HFFc6 (cell line): ENCODE measurements at regions not wholly inside any gene's neighbourhood (a gene's known extent, or its start where the extent isn't known, plus 50 kb on each side); places are given as distances from the start of the nearest gene placed in this dataset.

Experiments
- DNase-seq: peaks from one replicate; pipeline ENCODE4 v3.0.0-alpha.2; 2018
- H3K27ac Mint-ChIP-seq: 2 replicates; pipeline ENCODE4 v1.8.0; 2020; ENCODE audit warnings: mild to moderate bottlenecking, mixed read lengths
- H3K27me3 Mint-ChIP-seq: 2 replicates; pipeline ENCODE4 v1.8.0; 2021; ENCODE audit warnings: mild to moderate bottlenecking, moderate library complexity, mixed read lengths; ENCODE audit not compliant: insufficient read depth
- H3K36me3 Mint-ChIP-seq: 2 replicates; pipeline ENCODE4 v1.8.0; 2021; ENCODE audit warnings: low read depth, mixed read lengths
- H3K4me1 Mint-ChIP-seq: 2 replicates; pipeline ENCODE4 v1.8.0; 2020; ENCODE audit warnings: low read depth, mixed read lengths
- H3K4me3 Mint-ChIP-seq: 2 replicates; pipeline ENCODE4 v1.8.0; 2020; ENCODE audit warnings: mild to moderate bottlenecking, moderate library complexity, mixed read lengths
- H3K9me3 Mint-ChIP-seq: 2 replicates; pipeline ENCODE4 v1.8.0; 2020; ENCODE audit warnings: mild to moderate bottlenecking, mixed read lengths
- CTCF ChIP-seq: fragments of 200-600 bp; sonication (generic); IDR thresholded peaks from 2 replicates; pipeline ENCODE4 v1.5.0; 2021; ENCODE audit warnings: antibody characterized with exemption, mild to moderate bottlenecking

GRCh38 chr1:199774433-199775089 is 252.9 kb upstream of the NR5A2 start:
- DNase-seq: peak; percentile 12
- H3K4me3 Mint-ChIP-seq: no peak overlapping the region
- H3K27ac Mint-ChIP-seq: no peak overlapping the region
- no peaks in the 10 kb centered on the region for H3K27me3 Mint-ChIP-seq
- no peaks in the 10 kb centered on the region for H3K9me3 Mint-ChIP-seq
- no peaks in the 10 kb centered on the region for H3K36me3 Mint-ChIP-seq
- peaks cover 23% of the 10 kb centered on the region for H3K4me1 Mint-ChIP-seq
- no peak for TF ChIP-seq CTCF

- TF ChIP-seq CTCF: no peak
- Mint-ChIP-seq H3K27ac (no peak overlapping the region), H3K36me3 (no peaks in the 10 kb centered on the region), H3K4me1 (peaks cover 40% of the 10 kb centered on the region), H3K4me3 (no peak overlapping the region), H3K27me3 (no peaks in the 10 kb centered on the region), H3K9me3 (no peaks in the 10 kb centered on the region)
- DNase-seq: no peak
These were observed 250.6 kb upstream of the NR5A2 start for GRCh38 chr1:199776768-199777497.

- H3K36me3 Mint-ChIP-seq: no peaks in the 10 kb centered on the region
- H3K9me3 Mint-ChIP-seq: no peaks in the 10 kb centered on the region
- no peak overlapping the region for H3K4me3 Mint-ChIP-seq
- TF ChIP-seq CTCF: no peak
- H3K27ac Mint-ChIP-seq: no peak overlapping the region
- H3K27me3 Mint-ChIP-seq: no peaks in the 10 kb centered on the region
- H3K4me1 Mint-ChIP-seq: peaks cover 51% of the 10 kb centered on the region
- DNase-seq: no peak
These were observed 249.1 kb upstream of the NR5A2 start for GRCh38 chr1:199778324-199778955.

GRCh38 chr1:199780091-199780490 is 247.4 kb upstream of the NR5A2 start:
- Mint-ChIP-seq H3K27ac (no peak overlapping the region), H3K27me3 (no peaks in the 10 kb centered on the region), H3K9me3 (no peaks in the 10 kb centered on the region), H3K4me1 (peaks cover 53% of the 10 kb centered on the region), H3K4me3 (no peak overlapping the region), H3K36me3 (no peaks in the 10 kb centered on the region)
- no peak for TF ChIP-seq CTCF
- no peak for DNase-seq

GRCh38 chr1:199780948-199781670 is 246.4 kb upstream of the NR5A2 start:
- peaks cover 57% of the 10 kb centered on the region for H3K4me1 Mint-ChIP-seq
- peak overlapping the region; percentile 27 for H3K27ac Mint-ChIP-seq
- peak overlapping the region; percentile 6; the same call in 1 of the 2 replicates for H3K4me3 Mint-ChIP-seq
- peak; percentile 47 for DNase-seq
- no peaks in the 10 kb centered on the region for H3K36me3 Mint-ChIP-seq
- H3K9me3 Mint-ChIP-seq: no peaks in the 10 kb centered on the region
- no peak for TF ChIP-seq CTCF
- no peaks in the 10 kb centered on the region for H3K27me3 Mint-ChIP-seq
